GM18873 (cell line): ENCODE measurements at regions not wholly inside any gene's neighbourhood (a gene's known extent, or its start where the extent isn't known, plus 50 kb on each side); places are given as distances from the start of the nearest gene placed in this dataset.

ENCODE experiments used
- ATAC-seq: cut with Tn5 transposase; IDR thresholded peaks from one replicate; pipeline ENCODE4 v1.9.1; 2021; ENCODE audit warnings: mild to moderate bottlenecking, moderate library complexity, moderate number of reproducible peaks; ENCODE audit not compliant: unreplicated experiment, low FRiP score

DNA sequence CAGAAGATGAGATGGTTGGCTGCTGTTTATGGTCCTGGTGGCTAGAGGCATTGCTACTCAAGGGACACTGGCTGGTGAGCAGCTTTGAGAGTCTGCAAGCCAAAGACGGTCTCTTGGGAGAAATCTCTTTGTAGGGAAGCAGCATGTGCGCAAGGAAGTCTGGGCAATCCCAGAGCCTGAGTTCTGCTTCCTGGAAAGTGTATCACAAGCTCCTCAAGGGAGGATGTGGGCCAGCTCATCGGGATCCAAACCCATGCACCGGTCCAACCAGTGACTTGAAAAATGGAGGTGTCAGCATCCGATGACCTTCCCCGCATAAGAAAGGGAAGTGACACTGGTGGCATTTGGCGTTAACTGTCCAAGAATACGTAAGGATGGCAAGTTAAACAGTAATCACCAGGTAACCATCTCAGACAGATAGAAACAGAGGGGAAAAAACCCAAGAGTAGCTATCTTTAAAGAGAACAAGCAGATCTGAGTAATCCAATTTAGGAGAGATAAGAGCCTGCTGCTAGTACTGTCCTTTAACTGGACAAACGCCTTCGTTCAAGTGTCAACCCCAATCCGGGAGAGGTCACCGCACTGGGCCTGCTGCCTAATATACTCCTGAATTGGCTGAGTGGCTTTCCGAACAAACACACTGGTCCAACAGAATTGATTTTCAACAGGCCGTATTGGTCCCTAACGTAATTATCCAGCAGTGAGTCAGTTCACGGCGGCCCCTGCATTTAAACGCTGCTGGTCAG is 303.0 kb upstream of the ZFHX3 start:
- ATAC-seq: no peak

DNA sequence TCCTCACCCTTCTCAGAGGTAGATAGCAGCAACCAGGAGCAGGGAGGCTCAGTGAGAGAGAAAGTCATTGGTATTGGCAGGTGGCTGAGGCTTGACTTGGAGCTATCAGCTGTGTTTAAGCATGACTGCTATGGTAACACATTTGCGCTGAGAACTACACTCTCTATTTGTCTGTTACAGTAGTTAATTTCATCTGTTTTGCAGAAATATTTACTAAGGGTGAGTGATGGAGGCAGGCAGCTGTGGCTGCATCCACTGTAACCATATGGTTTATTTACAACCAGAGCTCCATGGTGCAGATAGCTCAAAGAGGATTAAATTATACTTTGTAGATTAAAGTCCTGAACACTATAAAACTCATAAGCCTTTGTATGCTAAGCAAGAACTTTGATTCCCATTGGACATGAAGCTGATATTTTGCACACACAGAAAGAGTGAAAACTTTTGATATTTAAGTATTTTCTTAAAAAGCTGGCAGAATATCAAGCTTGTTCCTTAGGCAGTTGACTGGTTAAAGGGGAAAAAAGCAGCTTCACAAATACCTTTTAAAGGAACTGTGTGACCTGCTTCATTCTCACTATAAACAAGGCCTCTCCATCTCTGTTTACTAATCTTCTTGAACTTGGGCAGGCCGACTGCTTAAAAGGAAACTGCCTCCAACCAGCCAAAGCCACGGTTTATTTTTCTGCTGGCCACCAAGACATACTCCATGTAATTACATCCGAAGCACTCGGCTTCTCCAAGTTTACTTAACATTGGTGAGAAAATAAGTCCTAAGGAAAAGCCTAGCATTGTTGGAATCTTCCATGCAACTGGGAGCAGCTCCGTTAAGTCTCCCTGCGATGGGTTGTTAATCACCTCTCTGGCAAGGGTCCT is 299.8 kb upstream of the ZFHX3 start:
- ATAC-seq: no peak

DNA sequence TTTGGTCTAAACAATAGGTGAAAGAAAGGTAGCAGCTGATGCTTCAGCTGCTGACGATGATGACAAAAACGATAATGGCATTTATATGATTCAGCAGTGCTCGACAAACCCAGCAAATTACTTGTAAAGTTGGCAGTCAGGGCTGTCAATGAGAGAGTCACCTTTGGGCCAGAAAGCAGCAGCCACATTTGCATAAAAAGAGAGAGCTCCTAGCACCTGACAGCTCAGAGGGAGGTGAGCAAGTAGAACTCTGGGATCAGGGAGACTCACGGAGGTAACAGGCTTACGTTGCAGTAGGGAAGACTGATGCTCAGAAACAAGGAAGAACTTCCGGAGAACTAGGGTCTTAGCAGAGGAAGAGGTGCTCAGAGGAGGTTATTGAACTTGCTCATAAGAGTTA is 291.9 kb upstream of the ZFHX3 start:
- no peak for ATAC-seq

DNA sequence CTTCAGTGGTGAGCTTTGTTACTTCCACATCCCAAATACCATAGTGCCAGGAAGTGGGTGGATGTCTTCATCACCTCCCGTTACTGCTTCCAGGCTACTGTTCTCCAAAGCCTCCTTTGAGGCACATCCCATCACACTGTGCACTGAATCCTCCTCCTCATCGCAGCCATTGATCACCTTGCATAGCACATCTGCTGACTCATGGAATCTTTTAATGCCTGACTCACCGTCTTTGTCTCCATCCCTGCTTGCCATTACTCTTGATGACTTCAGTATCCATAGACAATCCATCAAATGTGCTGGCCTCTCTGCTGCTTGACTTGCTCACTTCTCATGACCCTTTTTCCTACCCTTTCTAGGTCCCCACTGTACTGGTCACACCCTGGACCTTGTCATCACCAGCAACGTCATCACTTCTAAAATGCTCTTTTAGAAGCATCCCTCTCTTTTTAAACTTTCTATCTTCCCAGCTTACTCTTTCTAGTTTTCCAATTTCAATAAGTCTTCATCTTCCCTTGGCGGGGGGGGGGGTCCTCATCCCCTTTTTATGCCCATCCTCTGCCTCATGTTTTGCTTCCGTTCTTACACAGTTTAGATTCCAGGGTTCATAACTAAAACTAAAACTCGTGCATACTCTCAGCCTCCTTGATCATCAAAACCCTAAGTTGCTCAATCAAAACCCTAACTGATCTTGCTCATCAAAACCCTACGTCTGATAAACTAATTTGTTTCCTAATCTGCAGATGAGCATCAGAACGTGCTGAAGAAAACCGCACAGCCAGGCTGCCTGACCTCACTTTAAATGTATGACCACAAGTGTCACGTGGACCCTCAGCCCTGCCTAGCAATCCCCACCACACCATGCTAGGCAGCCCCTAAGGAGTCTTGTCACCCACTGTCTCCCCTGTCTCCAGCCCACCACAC is 289.7 kb upstream of the ZFHX3 start:
- no peak for ATAC-seq

DNA sequence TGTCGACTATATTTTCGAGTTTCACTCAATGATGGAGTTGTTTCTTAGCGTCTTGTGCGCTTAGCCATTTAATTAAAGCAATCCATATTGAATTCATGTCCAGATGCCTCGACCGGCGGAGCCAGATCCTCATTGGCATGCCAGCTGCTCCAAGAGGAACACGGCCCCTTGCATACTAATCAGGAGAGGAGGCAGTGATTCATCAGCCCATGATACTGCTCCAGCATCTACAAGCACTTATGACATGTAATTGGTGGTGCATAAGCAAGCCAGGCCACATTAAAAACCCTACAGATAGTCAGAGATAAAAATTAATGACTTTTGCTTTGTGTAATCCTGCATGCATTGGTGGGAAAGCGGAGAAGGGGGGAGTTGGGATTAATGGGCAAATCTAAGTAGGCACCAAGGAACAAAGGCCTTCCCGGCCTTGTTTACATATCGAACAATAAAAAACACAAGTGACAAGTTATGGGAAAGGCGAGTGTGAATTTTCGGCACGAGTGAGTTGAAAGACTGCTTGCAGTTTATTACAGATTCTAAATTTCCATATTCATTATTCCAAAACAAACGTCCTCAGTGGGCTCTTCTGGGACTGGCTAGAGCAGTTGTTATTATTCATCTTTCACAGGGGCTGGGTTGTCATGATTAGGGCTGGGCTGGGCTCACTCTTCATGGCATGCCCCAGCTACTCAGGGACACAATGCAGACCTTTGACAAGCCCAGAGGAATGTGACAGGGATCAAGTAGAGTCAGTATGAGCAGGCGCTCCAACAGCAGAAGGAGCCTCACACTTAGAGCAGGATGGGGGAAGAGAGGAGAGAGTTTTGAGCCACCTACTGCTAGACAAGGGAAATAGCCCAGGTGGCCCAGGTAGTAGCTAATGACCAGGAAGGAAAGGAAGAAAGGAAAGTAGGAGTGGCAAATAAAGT is 281.7 kb upstream of the ZFHX3 start:
- ATAC-seq: no peak

DNA sequence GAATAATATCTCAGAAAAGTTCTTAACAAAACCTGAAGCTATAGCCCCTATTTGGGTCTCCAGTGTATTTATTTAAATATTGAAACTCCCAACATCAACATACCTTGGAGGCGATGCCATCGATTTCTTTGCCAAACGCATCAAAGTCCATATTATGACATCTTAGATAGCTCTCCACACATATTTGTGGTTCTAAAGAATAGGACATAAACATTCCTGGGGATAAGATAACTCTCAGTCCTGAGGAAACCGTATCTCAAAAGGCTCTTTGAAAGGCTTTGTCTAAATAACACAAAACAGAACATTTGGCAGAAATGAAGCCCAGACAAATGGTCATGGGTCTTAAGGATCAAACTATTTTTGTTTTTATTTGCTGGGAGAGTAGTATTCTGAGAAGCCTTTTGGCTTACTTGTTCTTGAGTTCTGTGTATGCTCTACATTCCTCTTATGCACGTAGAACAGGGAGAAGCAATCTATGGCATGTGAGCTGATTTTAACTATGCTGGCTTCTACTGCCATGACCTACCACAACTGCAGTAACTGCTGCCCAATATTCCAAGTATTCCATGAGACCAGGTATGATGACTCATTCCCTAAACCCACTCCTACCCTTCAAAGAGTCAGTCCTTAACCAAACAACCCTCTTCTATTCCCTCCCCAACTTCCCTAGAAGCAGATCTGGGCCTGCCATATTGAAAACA is 279.0 kb upstream of the ZFHX3 start:
- ATAC-seq: no peak

DNA sequence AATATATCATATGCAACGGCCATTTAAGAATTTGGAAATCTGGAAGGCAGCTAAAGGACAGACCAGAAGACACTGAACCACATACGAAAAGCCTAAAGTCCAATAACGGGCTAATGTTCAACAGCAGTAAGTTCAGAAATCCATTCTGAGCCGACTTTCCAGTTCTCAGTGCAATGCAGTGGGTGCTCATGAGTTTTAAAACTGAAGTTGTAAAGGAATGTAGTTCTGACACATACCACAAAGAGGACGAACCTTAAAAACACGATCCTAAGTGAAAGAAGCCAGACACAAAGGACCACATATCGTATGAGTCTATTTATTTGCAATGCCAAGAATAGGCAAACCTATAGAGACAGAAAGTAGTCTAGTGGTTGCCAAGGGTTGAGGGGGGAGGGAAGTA is 278.3 kb upstream of the ZFHX3 start:
- ATAC-seq: no peak

DNA sequence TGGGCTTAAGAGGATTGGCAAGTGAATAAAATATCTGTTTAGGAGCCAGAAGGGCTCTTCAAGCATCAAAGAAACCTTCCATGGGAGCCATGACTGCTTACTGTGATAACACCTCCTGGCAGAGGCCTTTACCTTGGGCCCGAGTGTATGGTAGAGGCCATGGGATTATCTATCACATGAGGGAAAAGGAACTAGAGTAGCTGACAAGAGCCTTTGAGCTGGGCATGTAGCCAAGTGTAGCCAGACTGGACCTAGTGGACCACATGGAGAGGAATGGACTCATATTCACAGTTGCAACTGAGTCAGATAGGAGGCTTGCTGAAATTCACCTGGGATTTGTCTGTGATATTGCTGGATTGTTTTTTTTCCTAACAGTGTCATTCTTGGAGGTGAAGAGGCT is 276.0 kb upstream of the ZFHX3 start:
- no peak for ATAC-seq

DNA sequence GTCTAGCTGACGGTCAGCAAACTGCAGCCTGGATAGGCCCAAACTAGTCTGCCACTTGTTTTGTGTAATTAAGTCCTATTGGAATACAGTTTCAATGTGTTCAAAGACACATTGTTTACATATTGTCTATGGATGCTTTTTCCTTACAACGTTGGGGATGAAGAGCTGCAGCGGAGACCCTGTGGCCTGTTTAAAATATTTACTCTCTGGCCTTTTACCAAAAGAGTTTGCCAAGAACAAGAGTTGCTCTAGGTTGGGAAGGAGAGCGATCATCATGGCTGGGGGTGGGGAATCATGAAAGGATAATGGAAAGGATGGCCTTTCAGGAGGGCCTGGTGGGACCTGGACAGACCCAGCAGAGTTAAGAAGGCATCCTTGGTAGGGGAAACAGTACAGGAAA is 274.9 kb upstream of the ZFHX3 start:
- no peak for ATAC-seq

DNA sequence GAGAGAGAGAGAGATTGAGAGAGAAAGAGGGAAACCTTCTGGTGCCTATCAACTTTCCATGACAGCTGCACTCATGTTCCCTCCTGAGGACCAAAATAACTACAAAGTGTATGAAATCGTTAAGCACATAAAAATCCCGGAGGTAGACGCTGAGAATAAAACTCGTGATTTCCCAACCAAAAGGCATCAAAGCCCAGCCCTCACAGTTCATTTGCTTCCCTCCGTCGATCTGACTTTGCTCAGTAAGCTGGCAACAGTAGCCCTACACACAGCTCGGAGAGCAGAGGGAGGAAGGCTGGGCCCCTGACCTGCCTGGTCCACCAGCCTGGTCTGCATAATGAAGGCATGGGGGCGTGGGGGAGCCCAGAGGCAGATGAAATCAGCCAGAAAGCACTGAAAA is 273.9 kb upstream of the ZFHX3 start:
- ATAC-seq: no peak

DNA sequence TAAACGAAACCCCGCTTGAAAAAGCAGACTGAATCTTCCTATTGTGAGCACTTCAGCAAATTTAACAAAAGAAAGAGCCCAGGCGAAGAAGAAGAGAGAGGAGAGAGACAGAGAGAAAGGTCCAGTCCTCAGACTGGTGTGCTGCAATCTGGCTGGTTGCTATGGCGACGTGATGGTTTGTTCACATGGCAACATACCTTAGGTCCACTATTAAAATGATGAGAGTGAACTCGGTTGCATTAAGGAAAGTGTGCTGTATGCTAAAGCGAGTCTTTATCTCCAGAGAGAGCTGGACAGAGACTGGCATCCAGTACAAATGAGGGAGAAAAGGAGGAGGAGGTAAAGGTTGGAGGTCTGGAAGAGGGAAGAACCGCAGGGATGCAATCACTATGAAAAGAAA is 271.8 kb upstream of the ZFHX3 start:
- ATAC-seq: no peak

DNA sequence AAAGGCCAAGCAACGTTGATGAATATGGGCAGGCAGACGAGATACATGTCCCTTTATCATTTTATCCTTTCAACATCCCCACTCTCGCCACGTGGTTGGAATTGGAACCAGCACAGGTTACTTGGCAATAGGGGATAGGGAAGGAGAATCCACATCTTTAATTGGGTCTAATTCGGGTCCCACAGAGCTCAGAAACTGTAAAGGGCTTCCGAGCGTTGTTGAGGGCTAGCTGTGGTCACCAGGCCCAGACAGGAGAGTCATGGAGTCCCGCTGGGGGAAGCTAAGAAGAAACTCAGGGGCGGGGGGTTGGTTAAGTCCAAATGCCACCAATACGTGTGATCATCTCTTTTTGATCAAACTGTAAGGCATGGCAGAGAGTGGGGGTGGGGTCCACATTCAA is 271.3 kb upstream of the ZFHX3 start:
- ATAC-seq: no peak

DNA sequence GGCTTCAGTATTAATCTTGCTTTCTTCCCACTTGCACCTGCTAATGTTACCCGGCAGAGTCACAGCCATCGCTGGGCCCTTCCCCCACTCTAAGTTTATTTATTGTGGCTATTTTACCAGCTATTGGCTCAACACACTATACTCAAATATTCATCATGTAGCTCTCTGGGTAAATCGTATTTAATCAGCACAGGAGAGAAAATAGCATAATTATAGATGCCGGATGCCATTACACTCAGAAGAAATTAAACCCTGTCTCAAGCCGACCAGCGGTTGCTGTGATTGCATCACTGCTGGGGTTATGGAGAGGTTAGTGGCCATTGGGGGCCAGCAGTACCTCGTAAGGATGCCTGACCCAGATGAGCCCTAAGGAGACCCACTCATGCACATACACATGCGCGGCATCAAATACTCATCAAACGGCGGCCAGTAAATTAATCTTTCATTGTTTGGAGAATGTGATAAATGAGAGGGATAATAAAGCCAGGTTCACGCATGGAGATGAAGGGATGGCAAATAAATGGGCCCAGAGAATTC is 269.5 kb upstream of the ZFHX3 start:
- no peak for ATAC-seq

DNA sequence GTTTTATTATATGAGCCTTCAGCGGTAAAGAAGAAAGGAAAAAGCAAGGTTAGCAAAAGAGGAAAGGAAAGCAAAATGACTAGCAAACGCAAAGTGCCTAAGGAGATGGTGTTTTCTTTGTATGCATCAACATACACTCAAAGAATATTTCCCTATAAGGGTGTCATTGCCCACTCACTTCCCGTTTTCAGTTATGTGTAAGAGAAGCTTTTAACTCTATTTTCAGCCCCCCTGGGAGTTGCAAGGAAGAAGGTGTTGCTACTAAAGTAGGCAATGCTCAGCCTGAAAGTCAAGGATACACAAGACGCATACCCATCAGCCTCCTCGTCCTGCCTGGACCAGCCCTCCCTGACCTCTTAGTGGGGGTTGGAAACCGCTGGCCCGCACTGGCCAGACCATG is 267.7 kb upstream of the ZFHX3 start:
- ATAC-seq: peak; percentile 78

DNA sequence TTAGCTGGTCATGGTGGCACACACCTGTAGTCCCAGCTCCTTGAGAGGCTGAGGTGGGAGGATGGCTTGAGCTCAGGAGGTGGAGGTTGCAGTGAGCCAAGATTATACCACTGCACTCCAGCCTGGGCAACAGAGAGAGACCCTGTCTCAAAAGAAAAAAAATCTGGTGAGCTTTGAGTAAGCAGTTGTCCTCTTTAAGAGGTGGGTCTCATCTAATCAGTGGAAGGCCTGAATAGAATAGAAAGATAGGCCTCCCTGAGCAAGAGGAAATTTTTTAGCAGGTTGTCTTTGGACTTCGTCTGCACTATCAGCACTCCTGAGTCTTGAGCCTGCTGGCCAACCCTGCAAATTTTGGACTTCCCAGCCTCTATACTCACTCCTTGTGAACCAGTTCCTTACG is 266.0 kb upstream of the ZFHX3 start:
- no peak for ATAC-seq

DNA sequence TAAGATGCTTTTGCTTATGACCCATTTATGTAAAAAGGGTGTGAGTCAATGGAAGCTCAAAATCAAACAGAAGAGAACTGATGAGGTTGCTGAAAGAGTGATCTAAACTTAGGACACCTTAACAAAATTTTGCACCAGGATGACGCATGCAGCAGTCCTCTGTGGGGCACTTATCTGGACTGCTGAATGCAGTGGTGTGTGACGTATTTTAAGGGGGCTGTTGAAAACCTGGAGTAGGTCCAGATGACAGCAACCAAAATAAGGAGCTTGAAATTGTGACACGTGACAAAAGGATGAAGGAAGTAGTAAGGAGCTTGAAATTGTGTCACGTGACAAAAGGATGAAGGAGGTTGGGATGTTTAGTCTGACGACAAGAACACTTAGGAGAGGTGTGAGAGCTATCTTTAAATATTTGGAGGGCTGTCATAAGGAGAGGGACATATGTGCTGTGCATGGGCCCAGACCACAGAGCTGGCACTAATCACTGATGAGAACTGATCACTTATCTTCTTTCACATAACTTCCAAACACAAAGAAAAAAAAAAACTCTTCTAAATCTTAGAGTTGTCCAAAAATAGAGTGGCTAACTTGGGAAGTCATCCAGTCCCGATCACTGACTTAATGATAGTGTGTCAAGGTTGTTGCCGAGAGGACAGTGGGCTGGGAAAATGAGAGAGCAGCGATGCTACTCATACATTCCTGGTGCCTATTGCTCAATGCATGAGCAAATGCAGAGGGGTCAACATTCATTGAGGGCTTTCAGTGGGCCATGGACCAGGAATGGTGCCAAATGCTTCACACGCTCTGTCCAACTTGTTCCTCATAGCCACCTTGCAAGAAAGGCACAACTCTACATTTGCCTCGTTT is 264.2 kb upstream of the ZFHX3 start:
- ATAC-seq: no peak

DNA sequence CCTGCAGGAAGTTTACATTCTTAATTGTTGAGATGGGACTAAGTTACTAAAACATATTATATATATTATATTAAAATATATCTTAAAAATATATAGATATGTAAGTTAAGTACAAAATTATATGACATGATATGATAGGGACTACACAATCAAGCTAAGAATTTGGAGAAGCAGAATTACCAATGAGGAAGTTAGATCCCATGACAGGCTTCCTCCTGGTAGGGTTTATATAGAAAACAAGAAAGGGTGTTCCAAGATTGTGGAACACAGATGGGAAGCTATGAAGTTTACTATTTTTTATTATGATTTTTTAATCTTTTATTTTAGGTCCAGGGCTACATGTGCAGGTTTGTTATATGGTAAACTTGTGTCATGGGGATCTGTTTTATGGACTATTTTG is 260.8 kb upstream of the ZFHX3 start:
- no peak for ATAC-seq

DNA sequence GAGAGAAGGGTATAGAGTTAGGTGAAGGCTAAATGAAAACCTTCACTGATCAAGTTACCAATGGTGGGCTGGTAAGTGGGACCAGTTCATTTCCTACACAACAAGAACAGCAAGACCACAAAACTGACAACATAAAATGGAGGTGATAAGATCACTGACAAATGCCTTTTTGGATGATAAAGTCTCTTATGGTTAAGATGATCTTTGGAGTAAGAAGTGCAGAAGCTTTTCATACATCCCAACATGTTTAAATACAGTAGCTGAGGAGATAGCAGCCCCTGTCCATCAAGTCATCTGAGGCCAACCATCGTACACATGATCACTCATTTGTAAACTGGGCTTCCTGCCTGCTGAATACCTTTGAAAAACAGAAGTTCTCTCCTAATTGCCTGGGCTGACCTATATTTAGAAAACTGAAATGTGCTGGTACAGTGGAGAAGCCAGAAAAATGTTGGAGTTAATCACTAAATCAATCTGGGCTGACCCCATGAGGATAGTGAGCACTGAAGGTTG is 259.0 kb upstream of the ZFHX3 start:
- no peak for ATAC-seq
